ENCODE measurements at regions not wholly inside any gene's neighbourhood (a gene's known extent, or its start where the extent isn't known, plus 50 kb on each side); places are given as distances from the start of the nearest gene placed in this dataset.

DNA sequence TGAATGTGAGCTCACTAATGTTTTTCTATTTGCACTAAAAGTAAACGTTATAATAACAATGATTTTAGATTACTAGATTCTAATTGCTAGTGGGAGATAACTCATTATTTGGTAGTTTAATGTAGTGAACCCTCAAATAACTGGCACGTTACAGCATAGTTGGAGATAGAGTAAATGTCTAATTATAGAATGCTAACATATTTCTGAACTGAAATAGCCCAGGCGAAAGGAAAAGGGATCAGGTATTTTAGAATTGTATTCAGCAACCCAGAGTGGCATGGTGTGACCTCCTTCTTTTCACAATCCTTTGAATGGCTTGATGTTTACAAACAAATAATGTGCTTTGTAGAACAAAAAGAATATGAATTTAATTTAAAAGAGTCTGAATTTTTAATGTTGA is 1221.2 kb downstream of the CDH8 start:
- H3K4me1 ChIP-seq (ENCODE audit: low read depth) = no peaks in the 10 kb centered on the region
- no peak for DNase-seq
- no peak for ATAC-seq
- H3K9me3 ChIP-seq = peaks cover 27% of the 10 kb centered on the region
- no peak overlapping the region for H3K4me3 ChIP-seq
- TF ChIP-seq, protein P1, sequence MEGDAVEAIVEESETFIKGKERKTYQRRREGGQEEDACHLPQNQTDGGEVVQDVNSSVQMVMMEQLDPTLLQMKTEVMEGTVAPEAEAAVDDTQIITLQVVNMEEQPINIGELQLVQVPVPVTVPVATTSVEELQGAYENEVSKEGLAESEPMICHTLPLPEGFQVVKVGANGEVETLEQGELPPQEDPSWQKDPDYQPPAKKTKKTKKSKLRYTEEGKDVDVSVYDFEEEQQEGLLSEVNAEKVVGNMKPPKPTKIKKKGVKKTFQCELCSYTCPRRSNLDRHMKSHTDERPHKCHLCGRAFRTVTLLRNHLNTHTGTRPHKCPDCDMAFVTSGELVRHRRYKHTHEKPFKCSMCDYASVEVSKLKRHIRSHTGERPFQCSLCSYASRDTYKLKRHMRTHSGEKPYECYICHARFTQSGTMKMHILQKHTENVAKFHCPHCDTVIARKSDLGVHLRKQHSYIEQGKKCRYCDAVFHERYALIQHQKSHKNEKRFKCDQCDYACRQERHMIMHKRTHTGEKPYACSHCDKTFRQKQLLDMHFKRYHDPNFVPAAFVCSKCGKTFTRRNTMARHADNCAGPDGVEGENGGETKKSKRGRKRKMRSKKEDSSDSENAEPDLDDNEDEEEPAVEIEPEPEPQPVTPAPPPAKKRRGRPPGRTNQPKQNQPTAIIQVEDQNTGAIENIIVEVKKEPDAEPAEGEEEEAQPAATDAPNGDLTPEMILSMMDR (IDR thresholded peaks at IDR 0.05) = no peak
- intact Hi-C loops (cut with DNase I, micrococcal nuclease) = no loop called here
- H3K36me3 ChIP-seq (ENCODE audit: low read depth) = no peaks in the 10 kb centered on the region

DNA sequence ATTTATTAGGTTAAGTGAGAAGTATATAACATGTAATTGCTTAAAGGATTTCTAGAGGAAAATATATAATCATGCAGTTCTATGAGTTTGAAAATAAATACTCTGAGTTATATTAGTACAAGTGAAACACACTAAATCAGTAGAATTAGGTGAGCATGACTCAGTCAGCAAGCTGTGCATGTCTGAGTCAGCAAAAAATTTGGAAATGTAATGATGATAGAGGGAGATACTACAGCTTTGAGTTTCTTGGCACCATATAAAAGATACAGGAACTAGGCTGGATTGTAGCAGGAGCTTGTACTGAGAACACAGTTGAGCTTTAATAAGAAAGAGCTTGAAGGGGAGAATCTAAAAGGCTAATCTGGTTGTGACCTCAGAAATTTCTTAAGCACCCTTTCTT is 1224.6 kb downstream of the CDH8 start:
- no peak for ATAC-seq
- H3K4me1 ChIP-seq (ENCODE audit: low read depth) = no peaks in the 10 kb centered on the region
- peaks cover 31% of the 10 kb centered on the region for H3K9me3 ChIP-seq
- DNase-seq = no peak
- no peaks in the 10 kb centered on the region for H3K36me3 ChIP-seq (ENCODE audit: low read depth)
- TF ChIP-seq, protein P1 (IDR thresholded peaks at IDR 0.05) = no peak
- no peak overlapping the region for H3K4me3 ChIP-seq
- intact Hi-C loops (cut with DNase I, micrococcal nuclease) = no loop called here

DNA sequence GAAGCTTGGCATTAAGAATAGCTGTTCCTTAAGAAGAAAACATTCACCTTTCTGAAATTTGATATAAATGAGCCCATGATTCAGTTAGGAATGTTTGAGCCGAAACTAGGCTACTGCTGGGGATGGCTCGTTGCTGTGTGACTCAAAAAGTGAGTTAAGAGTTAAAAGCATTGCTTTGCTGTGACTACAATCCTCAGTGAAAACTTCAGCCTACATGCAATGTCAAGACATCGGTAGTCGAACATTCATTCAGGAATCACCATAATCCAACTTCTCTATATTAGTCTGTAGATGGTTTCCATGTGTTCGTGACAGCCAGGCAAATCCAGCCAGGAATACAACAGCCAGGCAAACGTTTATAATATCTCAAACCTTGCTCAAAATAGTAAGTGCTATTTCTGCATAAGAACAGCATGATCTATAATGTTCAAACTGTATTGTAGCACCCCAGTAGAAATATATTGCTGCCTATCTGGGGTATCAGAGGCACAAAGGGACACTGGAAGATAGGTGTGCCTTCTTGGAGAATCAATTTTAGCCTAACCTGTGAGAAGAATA is 1225.1 kb downstream of the CDH8 start:
- H3K9me3 ChIP-seq = peaks cover 32% of the 10 kb centered on the region
- TF ChIP-seq, protein P1 (IDR thresholded peaks at IDR 0.05) = no peak
- DNase-seq = no peak

DNA sequence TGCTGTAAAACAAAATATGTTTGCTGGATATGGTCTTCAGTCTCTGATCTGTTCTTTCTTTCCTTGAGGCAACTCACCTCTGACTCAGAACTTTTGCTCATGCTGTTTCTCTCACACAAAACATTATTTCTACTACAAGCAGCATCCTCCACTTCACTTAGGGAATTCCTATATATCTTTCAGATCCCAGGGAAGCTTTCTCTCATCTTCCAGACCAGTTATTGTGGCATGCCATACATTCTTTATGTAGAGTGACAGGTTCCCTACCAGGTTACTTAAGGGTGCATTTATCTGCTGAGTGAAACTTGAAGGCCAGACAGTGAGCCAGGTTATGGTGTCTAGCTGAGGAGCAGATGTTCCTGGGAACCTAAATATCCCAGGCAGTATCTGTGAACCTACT is 1226.0 kb downstream of the CDH8 start:
- Histone ChIP-seq H3K4me3 (no peak overlapping the region), H3K36me3 (ENCODE audit: low read depth) (no peaks in the 10 kb centered on the region), H3K4me1 (ENCODE audit: low read depth) (no peaks in the 10 kb centered on the region), H3K9me3 (peaks cover 34% of the 10 kb centered on the region)
- ATAC-seq = no peak
- no peak for DNase-seq
- intact Hi-C loops (cut with DNase I, micrococcal nuclease) = no loop called here
- TF ChIP-seq, protein P1 (IDR thresholded peaks at IDR 0.05) = no peak

More for the DNA sequence above, 1225.1 kb downstream of the CDH8 start:
- intact Hi-C loops (cut with DNase I, micrococcal nuclease) = no loop called here
- Histone ChIP-seq H3K36me3 (ENCODE audit: low read depth) (no peaks in the 10 kb centered on the region), H3K4me3 (no peak overlapping the region), H3K4me1 (ENCODE audit: low read depth) (no peaks in the 10 kb centered on the region)
- ATAC-seq = no peak

DNA sequence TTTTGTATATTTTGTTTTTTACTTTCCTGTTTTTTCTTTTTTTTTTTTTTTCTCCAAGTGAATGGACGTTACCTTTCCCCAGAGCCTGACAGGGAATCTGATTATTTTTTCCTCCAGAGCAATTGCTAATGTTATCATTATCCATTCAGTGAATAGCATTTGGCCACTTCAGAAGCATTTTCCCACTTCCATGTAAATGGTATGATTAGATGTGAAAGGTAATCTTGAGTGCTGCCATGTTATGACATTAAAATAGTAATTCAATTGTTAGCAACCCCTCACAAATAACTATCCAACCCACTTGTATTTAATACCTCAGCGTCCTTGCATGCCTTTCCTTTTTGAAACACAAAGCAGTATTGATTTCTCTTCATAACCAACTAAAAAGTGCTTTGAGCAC is 1243.8 kb downstream of the CDH8 start:
- no peaks in the 10 kb centered on the region for H3K4me1 ChIP-seq (ENCODE audit: low read depth)
- H3K4me3 ChIP-seq = no peak overlapping the region
- no peaks in the 10 kb centered on the region for H3K36me3 ChIP-seq (ENCODE audit: low read depth)
- ATAC-seq (no peak), DNase-seq (no peak)
- intact Hi-C loops (cut with DNase I, micrococcal nuclease) = no loop called here
- H3K9me3 ChIP-seq = peaks cover 56% of the 10 kb centered on the region
- TF ChIP-seq, protein P1 (IDR thresholded peaks at IDR 0.05) = no peak

DNA sequence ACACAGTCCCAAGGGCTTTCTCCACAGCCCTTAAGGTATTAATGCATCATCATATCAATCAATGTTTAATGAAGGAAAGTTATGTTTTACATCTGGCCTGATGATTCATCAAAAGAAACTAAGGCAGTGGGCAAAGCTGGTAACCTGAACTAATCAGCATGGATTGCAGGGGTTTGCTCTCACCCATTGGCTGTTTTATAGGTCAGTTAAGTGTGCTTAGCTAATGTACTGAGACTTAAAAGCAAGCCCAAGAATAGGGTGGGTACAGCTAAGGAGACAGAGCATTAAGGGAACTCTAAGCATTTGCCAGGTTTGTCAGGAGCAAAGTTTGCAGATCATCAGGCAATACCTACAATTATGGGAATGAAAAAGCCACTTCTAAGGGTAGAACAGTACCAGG is 1247.6 kb downstream of the CDH8 start:
- intact Hi-C loops (cut with DNase I, micrococcal nuclease) = no loop called here
- DNase-seq (no peak), ATAC-seq (no peak)
- H3K4me3 ChIP-seq = no peak overlapping the region
- no peaks in the 10 kb centered on the region for H3K36me3 ChIP-seq (ENCODE audit: low read depth)
- TF ChIP-seq, protein P1 (IDR thresholded peaks at IDR 0.05) = no peak
- peaks cover 45% of the 10 kb centered on the region for H3K9me3 ChIP-seq
- no peaks in the 10 kb centered on the region for H3K4me1 ChIP-seq (ENCODE audit: low read depth)

Data from mucosa of descending colon (tissue), 3 donors.